Thoracic aorta (tissue), 2 donors: ENCODE measurements at regions not wholly inside any gene's neighbourhood (a gene's known extent, or its start where the extent isn't known, plus 50 kb on each side); places are given as distances from the start of the nearest gene placed in this dataset.

Experiments
- ATAC-seq: fragments of 150-250 bp; one replicate; pipeline ENCODE4 v1.8.0; 2017; ENCODE audit warnings: low read depth; ENCODE audit not compliant: insufficient number of reproducible peaks, low FRiP score
- DNase-seq: peaks from one replicate; pipeline ENCODE4 v3.0.0-alpha.2; 2020; ENCODE audit warnings: low spot score
- H3K27ac ChIP-seq, 2 donors: fragments of 200-600 bp; sonication (generic); 1 replicate in 1 of 2; 2 replicates in 1 of 2; pipeline ENCODE4 v1.5.1; 2016; ENCODE audit warnings: mild to moderate bottlenecking in 2 of 2, moderate library complexity in 2 of 2
- H3K27me3 ChIP-seq: fragments of 200-600 bp; sonication (generic); replicated peaks from 2 replicates; pipeline ENCODE4 v1.6.0; 2016; ENCODE audit warnings: mild to moderate bottlenecking; ENCODE audit not compliant: insufficient read depth
- H3K36me3 ChIP-seq: fragments of 200-600 bp; sonication (generic); one replicate; pipeline ENCODE4 v1.5.1; 2016
- H3K4me1 ChIP-seq, 2 donors: fragments of 200-600 bp; sonication (generic); 1 replicate in 1 of 2; 2 replicates in 1 of 2; pipeline versions ENCODE4 v1.5.1 to v1.6.0; 2016; ENCODE audit warnings: low read depth in 2 of 2, mild to moderate bottlenecking in 1 of 2; ENCODE audit not compliant: control insufficient read depth in 1 of 2
- H3K4me3 ChIP-seq: fragments of 200-600 bp; sonication (generic); 2 replicates; pipeline ENCODE4 v1.5.1; 2016; ENCODE audit warnings: mild to moderate bottlenecking
- H3K9me3 ChIP-seq: fragments of 200-600 bp; sonication (generic); 2 replicates; pipeline ENCODE4 v1.5.1; 2016
- TF ChIP-seq, protein P1 (sequence below): fragments of 200-600 bp; sonication (generic); IDR thresholded peaks from one replicate; pipeline ENCODE4 v1.5.1; 2019; ENCODE audit warnings: antibody characterized with exemption

DNA sequence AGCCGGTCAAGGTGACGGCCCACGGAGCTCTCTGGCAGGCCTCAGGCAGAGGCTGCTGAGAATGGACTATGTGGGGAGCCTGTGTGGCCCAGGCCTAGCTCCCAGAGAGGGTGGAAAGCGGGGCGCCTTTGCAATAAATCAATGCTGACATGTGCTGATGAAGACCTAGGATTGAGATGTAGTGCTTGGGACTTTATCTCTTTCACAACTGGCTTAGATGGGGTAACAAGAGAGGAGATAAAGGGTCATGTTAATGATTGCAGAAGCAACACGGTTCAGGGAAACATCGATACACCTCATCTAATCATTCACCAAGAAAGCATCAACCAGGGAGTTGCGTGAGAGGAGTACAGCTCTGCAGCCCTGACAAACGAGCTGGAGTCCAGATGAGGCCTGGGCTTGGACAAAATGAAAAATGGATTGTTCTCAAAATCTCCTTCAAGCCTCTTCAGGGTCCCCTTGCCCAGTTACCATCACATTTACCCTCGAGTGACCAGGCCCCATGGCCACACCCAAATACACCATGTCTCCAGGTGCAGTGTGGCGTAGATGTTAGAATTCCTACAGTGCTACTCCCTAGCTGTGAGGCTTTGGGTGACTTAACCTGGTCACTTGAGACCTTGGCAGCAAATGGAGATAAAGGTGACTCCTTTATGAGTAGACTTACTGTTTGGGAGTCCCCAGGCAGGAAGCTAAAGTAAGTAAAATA lies 146.4 kb upstream of the LIPC start:
- H3K9me3 ChIP-seq, result no peaks in the 10 kb centered on the region
- no peak for DNase-seq

DNA sequence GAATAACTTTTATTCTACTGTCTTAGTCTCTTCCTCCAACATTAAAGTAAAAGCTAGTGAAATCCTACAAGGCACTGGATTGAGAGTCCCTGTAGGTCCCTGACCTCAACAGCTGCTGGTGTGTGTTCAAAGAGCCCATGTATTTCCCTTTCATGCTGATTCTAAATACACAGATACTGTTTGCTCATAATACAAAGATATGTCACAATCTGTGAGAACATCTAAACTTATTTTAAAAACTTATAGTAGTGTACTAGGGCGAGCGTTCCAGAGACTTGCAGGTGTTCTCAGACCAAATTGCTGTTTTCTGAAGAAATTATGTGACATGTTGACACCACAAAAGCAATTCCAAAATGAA lies 145.9 kb upstream of the LIPC start:
- H3K4me1 ChIP-seq, result no peaks in the 10 kb centered on the region
- no peak overlapping the region for H3K27ac ChIP-seq
- no peak for ATAC-seq
- no peak for DNase-seq
- no peaks in the 10 kb centered on the region for H3K27me3 ChIP-seq
- no peaks in the 10 kb centered on the region for H3K36me3 ChIP-seq
- H3K9me3 ChIP-seq, result no peaks in the 10 kb centered on the region
- H3K4me3 ChIP-seq, result no peak overlapping the region
- TF ChIP-seq, protein P1, sequence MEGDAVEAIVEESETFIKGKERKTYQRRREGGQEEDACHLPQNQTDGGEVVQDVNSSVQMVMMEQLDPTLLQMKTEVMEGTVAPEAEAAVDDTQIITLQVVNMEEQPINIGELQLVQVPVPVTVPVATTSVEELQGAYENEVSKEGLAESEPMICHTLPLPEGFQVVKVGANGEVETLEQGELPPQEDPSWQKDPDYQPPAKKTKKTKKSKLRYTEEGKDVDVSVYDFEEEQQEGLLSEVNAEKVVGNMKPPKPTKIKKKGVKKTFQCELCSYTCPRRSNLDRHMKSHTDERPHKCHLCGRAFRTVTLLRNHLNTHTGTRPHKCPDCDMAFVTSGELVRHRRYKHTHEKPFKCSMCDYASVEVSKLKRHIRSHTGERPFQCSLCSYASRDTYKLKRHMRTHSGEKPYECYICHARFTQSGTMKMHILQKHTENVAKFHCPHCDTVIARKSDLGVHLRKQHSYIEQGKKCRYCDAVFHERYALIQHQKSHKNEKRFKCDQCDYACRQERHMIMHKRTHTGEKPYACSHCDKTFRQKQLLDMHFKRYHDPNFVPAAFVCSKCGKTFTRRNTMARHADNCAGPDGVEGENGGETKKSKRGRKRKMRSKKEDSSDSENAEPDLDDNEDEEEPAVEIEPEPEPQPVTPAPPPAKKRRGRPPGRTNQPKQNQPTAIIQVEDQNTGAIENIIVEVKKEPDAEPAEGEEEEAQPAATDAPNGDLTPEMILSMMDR, result no peak

More for the DNA sequence above, 146.4 kb upstream of the LIPC start:
- H3K4me1 ChIP-seq, result no peaks in the 10 kb centered on the region
- H3K4me3 ChIP-seq, result no peak overlapping the region
- no peaks in the 10 kb centered on the region for H3K27me3 ChIP-seq
- H3K27ac ChIP-seq, result no peak overlapping the region
- ATAC-seq, result no peak
- H3K36me3 ChIP-seq, result no peaks in the 10 kb centered on the region
- TF ChIP-seq, protein P1, result no peak

DNA sequence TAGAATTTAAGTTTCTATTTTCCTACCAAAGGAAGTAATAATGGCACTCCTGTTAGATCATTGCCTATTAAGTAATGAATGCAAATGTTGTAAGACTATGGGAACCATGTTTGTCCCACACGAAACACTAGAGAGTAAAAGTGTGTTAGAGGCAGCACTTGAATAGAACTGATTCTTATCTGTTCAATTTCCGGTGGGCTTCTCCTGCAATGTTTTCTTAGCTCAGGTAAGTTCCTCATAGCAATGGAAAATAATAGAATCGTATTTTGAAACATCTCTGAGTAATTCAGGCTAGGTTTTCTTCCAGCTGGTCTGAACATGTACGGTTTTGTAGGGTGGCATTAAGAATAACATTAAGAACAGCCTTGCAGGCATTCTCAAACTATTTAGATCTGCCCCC lies 145.3 kb upstream of the LIPC start:
- ATAC-seq (no peak), DNase-seq (no peak)
- H3K27ac ChIP-seq, result no peak overlapping the region
- TF ChIP-seq, protein P1, result no peak
- no peaks in the 10 kb centered on the region for H3K9me3 ChIP-seq
- H3K36me3 ChIP-seq, result no peaks in the 10 kb centered on the region
- H3K4me1 ChIP-seq, result no peaks in the 10 kb centered on the region
- H3K4me3 ChIP-seq, result no peak overlapping the region
- no peaks in the 10 kb centered on the region for H3K27me3 ChIP-seq

DNA sequence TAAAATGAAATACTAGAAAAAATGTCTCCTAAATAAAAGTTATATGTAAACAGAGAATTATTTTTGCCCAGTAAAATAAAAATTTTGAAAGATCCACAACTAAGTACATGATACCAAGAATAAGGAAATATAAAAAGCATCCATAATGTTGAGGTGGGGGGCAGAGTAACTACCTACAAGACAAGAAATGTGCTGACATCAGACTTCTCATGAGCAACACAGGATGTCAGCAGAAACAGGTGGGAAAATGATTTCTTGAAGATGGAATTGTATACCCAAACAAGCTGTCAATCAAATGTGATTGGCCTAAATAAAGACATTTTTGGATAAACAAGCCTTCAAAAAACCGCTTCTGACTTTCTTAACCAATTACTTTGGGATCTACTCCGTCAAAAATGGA lies 143.9 kb upstream of the LIPC start:
- Histone ChIP-seq H3K4me3 (no peak overlapping the region), H3K36me3 (no peaks in the 10 kb centered on the region), H3K9me3 (no peaks in the 10 kb centered on the region), H3K27me3 (no peaks in the 10 kb centered on the region), H3K4me1 (no peaks in the 10 kb centered on the region), H3K27ac (no peak overlapping the region)
- TF ChIP-seq, protein P1, result no peak
- ATAC-seq (no peak), DNase-seq (no peak)

DNA sequence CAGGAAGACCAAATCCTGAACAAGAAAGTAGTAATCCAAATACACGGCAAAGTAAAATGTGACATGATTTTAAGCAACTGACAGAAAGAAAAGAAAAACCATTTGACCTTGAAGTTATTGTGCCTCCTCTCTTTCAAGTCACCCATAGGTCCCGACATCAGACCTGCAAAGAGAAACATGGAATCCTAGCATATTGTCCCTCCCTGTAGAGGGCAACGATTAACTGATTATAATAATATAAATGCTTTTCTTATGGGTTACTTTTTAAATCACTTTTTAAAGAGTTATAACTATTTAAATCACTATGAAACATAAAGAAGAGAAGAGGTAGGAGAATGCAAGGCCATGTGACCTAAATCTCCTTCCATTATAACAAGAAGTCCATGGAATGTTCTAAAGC lies 143.2 kb upstream of the LIPC start:
- no peaks in the 10 kb centered on the region for H3K9me3 ChIP-seq
- no peaks in the 10 kb centered on the region for H3K4me1 ChIP-seq
- H3K27me3 ChIP-seq, result no peaks in the 10 kb centered on the region
- TF ChIP-seq, protein P1, result no peak
- no peak overlapping the region for H3K27ac ChIP-seq
- H3K36me3 ChIP-seq, result no peaks in the 10 kb centered on the region
- no peak for DNase-seq
- ATAC-seq, result no peak
- no peak overlapping the region for H3K4me3 ChIP-seq
